ENCODE measurements at regions not wholly inside any gene's neighbourhood (a gene's known extent, or its start where the extent isn't known, plus 50 kb on each side); places are given as distances from the start of the nearest gene placed in this dataset.
"Not testable (repeated sequence)": the region's sequence is repeated elsewhere in the genome, so short reads cannot be mapped to it uniquely, and the experiment has no call there.

DNA sequence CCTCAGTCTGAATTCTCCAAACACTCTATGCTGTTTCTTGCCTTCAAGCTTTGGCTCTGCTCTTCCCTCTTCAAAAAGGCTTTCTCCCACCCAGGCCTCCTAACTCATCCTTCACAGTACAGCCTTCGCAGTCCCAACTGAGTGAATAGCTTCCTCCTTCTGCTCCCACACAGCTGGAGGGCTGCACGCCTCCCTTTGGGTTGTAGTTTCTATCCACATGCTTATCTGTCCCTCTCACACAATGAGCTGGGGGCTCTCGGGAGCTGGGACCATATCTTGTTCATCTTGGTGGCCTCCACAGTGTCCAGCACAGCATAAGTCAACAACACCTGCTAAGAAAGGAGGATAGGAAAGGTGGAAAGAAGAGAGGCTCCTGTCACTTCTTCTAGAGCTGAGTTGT is 69.5 kb upstream of the XPA start:
- Mint-ChIP-seq H3K27me3 (peaks cover 45% of the 10 kb centered on the region), H3K36me3 (no peaks in the 10 kb centered on the region), H3K9me3 (no peaks in the 10 kb centered on the region), H3K27ac (no peak overlapping the region), H3K4me3 (no peak overlapping the region), H3K4me1 (no peaks in the 10 kb centered on the region)
- ATAC-seq: no peak

DNA sequence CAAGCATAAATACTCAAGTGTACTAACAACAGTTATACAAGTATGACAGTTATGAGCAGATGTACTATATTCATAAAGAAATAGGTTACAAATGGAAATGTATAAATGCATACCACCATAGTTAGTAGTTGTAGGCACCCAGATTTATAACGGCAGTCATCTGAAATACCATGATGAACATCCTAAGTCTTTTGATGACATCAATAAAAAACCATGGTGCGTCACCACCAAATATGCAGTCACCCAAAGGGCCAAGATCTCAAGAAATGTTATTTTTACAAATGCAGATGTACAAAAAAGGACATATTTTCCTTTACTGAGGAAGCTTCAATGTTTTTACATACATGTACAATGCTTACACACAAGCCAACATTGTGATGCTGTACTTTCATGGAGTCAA is 70.8 kb upstream of the XPA start:
- ATAC-seq: no peak
- Mint-ChIP-seq H3K9me3 (no peaks in the 10 kb centered on the region), H3K27me3 (peaks cover 45% of the 10 kb centered on the region)

DNA sequence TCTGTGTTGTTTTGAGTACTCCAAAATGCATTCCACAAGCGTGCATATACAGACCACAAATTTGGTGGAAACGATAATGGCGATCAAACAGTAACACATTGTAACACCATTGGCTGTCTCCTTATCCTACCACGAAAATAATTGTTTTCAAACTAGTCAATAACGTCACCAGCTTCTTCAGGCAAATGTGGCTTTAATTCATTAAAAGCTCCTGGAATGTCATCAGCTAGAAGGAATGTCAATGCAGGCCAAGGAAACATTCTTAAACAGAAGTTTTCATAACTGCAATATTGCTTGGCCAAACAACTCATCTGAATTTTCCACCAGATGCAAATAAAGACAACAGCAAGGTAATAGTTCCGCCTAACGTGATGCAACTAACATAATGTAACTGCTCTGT is 71.6 kb upstream of the XPA start:
- no peak overlapping the region for H3K4me3 Mint-ChIP-seq
- no peaks in the 10 kb centered on the region for H3K36me3 Mint-ChIP-seq
- H3K27me3 Mint-ChIP-seq: peaks cover 43% of the 10 kb centered on the region
- no peak overlapping the region for H3K27ac Mint-ChIP-seq
- ATAC-seq: no peak
- H3K9me3 Mint-ChIP-seq: no peaks in the 10 kb centered on the region
- H3K4me1 Mint-ChIP-seq: no peaks in the 10 kb centered on the region

More for the DNA sequence above, 70.8 kb upstream of the XPA start:
- Mint-ChIP-seq H3K4me3 (no peak overlapping the region), H3K27ac (no peak overlapping the region), H3K36me3 (no peaks in the 10 kb centered on the region), H3K4me1 (no peaks in the 10 kb centered on the region)

DNA sequence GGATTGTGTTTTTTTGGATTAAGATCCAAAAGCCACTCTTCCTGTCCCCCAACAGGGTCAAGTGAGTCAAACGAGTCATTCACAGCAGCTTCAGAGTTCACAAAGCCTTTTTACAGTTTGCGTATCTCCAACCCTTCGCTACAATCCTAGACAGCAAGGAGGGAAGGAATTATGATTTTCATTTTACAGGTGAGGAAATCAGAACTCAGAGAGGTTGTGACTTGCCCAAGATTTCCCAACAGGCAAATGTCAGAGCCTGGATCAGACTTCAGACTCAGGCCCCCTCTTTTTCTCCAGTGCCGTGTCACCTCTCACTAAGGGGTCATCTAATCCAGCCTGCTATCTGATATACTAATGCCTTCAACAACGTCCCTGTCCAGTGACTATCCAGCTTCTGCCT is 72.1 kb upstream of the XPA start:
- no peak overlapping the region for H3K4me3 Mint-ChIP-seq
- peaks cover 43% of the 10 kb centered on the region for H3K27me3 Mint-ChIP-seq
- no peaks in the 10 kb centered on the region for H3K4me1 Mint-ChIP-seq
- no peaks in the 10 kb centered on the region for H3K9me3 Mint-ChIP-seq
- ATAC-seq: no peak
- no peaks in the 10 kb centered on the region for H3K36me3 Mint-ChIP-seq
- no peak overlapping the region for H3K27ac Mint-ChIP-seq

DNA sequence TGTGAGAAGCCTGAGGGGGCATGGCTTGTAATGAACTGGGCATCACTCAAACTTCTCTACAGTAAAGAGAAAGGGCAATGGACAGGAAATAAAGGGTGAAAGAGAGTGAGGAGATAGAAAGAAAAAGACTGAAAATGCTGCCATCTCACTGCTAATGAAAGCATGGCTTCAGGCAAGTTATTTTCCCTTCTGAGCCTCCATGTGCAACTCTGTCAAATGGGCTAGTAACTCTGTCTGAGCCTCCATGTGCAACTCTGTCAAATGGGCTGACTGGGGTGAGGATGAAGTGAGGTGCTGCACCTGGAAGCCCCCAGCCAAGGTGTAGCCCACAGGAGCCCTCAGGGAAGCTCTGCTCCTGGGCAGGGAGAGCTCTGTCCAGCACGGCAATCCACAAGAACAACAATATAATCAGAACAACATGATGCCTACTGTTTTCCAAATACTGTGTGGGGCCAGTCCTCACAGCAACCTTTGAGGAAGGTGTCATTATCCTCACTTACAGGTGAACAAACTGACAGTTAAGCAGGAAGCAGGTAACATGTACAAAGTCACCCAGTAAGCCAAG is 73.8 kb upstream of the XPA start:
- Mint-ChIP-seq H3K4me1 (no peaks in the 10 kb centered on the region), H3K27ac (no peak overlapping the region), H3K4me3 (no peak overlapping the region), H3K9me3 (peaks cover under 1% of the 10 kb centered on the region), H3K27me3 (peaks cover 57% of the 10 kb centered on the region), H3K36me3 (no peaks in the 10 kb centered on the region)
- ATAC-seq: no peak

DNA sequence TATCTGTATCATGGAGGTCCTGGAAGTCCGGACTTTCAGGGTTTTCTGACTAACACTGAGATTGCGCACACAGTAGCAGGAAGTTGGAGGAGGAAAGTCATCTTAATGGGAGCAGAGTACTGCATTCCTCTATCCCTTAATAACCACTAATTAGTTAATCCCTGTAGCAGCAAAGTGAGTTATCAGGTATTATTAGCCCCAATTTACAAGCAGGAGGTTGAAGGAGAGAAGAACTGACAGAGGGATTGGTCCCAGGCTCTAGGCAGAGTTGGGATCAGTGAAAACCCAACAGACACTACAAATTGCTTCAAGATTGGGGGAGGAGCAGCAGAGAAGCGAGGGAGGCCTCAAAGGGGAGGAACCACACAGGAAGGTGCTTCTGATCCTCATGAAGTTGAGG is 74.5 kb upstream of the XPA start:
- Mint-ChIP-seq H3K27me3 (peaks cover 62% of the 10 kb centered on the region), H3K9me3 (peaks cover 3% of the 10 kb centered on the region), H3K4me1 (no peaks in the 10 kb centered on the region), H3K36me3 (no peaks in the 10 kb centered on the region), H3K4me3 (no peak overlapping the region), H3K27ac (no peak overlapping the region)
- ATAC-seq: no peak

DNA sequence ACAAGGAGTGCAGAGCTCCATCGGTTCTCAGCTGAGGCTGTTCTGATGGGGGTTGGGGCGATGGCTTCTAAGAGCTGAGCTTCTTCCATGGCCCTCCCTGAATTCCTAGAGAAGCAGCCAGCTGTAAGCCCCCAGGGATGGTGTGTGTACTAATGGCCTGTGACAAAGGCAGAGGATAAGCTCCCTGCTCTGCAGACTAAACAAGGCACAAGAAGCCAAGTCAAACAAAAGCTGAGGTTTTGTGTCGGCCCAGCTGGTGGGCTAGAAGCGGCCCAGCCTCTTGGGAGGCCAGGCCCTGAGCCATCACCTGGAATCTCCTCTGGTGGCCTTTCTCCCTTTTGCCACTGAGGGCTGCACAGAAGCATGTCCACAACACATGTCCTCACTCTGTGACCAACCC is 75.0 kb upstream of the XPA start:
- Mint-ChIP-seq H3K36me3 (no peaks in the 10 kb centered on the region), H3K9me3 (peaks cover 3% of the 10 kb centered on the region), H3K4me1 (no peaks in the 10 kb centered on the region), H3K27ac (no peak overlapping the region), H3K27me3 (peaks cover 62% of the 10 kb centered on the region), H3K4me3 (no peak overlapping the region)
- ATAC-seq: no peak

DNA sequence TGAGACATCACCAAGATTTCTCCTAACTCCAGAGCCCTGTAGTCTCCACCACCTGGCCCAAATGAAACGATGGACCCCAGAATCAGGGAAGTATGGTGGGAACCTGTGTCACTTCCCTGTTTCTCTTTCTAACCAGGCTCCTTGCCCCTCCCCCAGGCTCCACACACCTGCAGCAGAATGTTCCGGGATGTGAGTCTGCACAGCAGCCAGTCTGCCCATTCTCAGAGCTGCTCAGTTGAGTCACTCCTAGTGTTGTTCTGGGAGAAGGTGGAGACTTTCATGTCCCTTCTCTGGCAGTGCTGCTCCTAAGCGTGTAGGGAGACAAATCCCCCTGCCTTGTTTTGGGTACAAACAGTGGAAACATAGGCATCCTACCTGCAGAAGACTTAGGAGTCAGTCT is 76.0 kb upstream of the XPA start:
- H3K27me3 Mint-ChIP-seq: peaks cover 62% of the 10 kb centered on the region
- H3K4me3 Mint-ChIP-seq: no peak overlapping the region
- H3K9me3 Mint-ChIP-seq: peaks cover 12% of the 10 kb centered on the region
- no peaks in the 10 kb centered on the region for H3K36me3 Mint-ChIP-seq
- H3K27ac Mint-ChIP-seq: no peak overlapping the region
- no peak for ATAC-seq
- H3K4me1 Mint-ChIP-seq: no peaks in the 10 kb centered on the region

DNA sequence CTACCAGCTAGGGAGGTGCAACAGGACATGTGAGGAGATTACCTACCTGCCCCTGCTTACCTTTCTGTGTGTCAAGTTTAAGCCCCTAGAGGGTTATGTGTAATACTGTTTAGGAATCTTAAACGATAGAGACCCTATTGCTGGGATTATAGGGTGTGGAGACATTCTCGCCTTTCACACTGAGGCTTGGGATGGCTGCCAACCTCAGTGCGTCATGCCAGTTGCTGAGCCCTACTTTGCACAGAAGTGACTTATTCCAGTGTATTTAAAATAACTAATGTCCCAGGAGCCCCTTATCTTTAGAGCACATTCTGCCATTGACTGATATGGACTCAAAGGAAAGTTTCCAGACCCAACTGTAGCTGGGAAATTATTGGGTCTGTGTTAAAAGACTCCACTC is 76.6 kb upstream of the XPA start:
- ATAC-seq: no peak
- Mint-ChIP-seq H3K9me3 (peaks cover 15% of the 10 kb centered on the region), H3K27ac (no peak overlapping the region), H3K4me1 (no peaks in the 10 kb centered on the region), H3K27me3 (peaks cover 64% of the 10 kb centered on the region), H3K4me3 (no peak overlapping the region), H3K36me3 (no peaks in the 10 kb centered on the region)

DNA sequence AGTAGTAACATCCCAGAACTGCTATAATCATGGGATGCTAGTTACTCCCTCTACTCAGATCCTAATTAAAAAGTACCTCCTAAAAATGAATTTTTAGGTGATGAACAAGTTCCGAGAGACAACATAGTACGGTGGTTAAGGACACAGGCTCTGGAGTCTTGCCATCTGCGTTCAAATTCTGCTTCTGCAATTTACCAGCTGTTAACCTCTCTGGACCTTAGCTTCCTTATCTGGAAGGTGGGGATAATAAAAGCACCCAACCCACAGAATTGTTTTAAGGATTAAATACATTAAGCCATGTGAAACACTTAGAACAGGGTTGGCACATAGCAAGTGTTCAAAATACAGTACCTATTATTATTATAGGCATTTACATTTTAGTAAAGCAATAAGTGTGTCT is 77.5 kb upstream of the XPA start:
- peaks cover 2% of the 10 kb centered on the region for H3K36me3 Mint-ChIP-seq
- no peaks in the 10 kb centered on the region for H3K4me1 Mint-ChIP-seq
- ATAC-seq: no peak
- H3K27ac Mint-ChIP-seq: no peak overlapping the region
- H3K4me3 Mint-ChIP-seq: no peak overlapping the region
- peaks cover 67% of the 10 kb centered on the region for H3K27me3 Mint-ChIP-seq
- peaks cover 19% of the 10 kb centered on the region for H3K9me3 Mint-ChIP-seq

DNA sequence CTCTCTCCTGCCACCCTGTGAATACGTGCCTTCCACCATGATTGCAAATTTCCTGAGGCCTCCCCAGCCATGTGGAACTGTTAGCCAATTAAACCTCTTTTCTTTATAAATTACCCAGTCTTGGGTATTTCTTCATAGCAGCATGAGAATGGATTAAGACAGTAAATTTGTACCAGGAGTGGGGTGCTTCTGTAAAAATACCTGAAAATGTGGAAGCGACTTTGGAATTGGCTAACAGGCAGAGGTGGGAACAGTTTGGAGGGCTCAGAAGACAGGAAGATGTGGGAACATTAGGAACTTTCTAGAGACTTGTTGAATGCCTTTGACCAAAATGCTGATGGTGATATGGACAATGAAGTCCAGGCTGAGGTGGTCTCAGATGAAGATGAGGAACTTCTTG is 74.3 kb upstream of the FOXE1 start:
- not testable (repeated sequence) for H3K27ac Mint-ChIP-seq, H3K4me1 Mint-ChIP-seq, H3K4me3 Mint-ChIP-seq, H3K36me3 Mint-ChIP-seq, ATAC-seq
- Mint-ChIP-seq H3K9me3 (peaks cover 23% of the 10 kb centered on the region), H3K27me3 (peaks cover 41% of the 10 kb centered on the region)

DNA sequence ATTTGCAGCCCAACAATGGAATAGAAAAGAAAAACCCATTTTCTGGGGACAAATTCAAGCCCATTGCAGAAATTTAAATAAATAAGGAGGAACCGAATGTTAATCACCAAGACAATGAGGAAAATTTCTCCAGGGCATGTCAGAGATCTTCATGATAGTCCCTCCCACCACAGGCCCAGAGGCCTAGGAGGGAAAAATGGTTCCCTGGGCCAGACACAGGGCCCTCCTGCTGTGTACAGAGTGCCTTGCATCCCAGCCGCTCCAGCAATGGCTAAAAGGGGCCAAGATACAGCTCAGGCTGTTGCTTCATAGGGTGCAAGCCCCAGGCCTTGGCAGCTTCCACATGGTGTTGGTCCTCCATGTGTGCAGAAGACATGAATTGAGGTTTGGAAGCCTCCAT is 73.4 kb upstream of the FOXE1 start:
- Mint-ChIP-seq H3K27ac (no peak overlapping the region), H3K4me1 (no peaks in the 10 kb centered on the region), H3K9me3 (peaks cover 23% of the 10 kb centered on the region), H3K36me3 (peaks cover 7% of the 10 kb centered on the region), H3K27me3 (peaks cover 41% of the 10 kb centered on the region), H3K4me3 (no peak overlapping the region)
- ATAC-seq: no peak

DNA sequence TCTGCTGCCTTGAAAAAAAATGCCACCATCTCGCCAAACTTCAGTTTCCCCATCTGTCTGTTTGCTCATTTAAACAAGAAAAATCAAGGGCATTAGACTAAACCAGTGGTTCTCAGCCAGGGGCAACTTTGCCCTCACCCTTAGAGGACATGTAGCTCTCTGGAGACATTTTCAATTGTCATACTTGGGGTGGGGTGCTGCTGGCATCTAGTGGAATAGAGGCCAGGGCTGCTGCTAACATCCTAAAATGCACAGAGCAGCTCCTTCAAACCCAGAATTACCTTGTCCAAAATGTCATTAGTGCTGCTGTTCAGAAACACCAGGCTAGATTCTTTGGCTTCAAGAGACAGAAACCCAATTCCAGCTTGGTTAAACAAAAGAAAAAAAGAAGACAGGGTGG is 71.1 kb upstream of the FOXE1 start:
- peaks cover 7% of the 10 kb centered on the region for H3K36me3 Mint-ChIP-seq
- H3K4me1 Mint-ChIP-seq: no peaks in the 10 kb centered on the region
- no peak overlapping the region for H3K27ac Mint-ChIP-seq
- ATAC-seq: no peak
- no peak overlapping the region for H3K4me3 Mint-ChIP-seq
- peaks cover 20% of the 10 kb centered on the region for H3K9me3 Mint-ChIP-seq
- peaks cover 22% of the 10 kb centered on the region for H3K27me3 Mint-ChIP-seq

DNA sequence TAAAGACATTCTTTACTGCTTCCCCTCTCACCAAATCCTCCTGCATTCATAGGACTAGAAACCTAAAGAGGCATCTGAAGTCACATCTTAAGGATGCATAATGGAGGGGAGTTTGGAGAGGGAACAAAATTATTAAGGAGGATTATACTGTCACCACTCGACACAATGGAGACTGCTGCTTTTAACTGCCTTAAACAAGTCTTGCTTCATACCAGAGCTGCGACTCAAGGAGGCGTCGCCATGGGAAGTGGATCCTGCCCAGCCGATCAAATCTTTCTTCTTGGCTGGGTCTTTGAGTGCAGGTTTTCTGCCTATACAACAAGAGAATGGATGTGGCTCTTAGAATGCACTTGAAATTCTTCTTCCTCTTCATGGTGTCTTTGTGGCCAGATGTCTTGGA is 66.7 kb upstream of the FOXE1 start:
- peaks cover 8% of the 10 kb centered on the region for H3K27me3 Mint-ChIP-seq
- no peaks in the 10 kb centered on the region for H3K9me3 Mint-ChIP-seq
- H3K36me3 Mint-ChIP-seq: no peaks in the 10 kb centered on the region
- H3K4me3 Mint-ChIP-seq: no peak overlapping the region
- H3K27ac Mint-ChIP-seq: no peak overlapping the region
- no peaks in the 10 kb centered on the region for H3K4me1 Mint-ChIP-seq
- no peak for ATAC-seq

DNA sequence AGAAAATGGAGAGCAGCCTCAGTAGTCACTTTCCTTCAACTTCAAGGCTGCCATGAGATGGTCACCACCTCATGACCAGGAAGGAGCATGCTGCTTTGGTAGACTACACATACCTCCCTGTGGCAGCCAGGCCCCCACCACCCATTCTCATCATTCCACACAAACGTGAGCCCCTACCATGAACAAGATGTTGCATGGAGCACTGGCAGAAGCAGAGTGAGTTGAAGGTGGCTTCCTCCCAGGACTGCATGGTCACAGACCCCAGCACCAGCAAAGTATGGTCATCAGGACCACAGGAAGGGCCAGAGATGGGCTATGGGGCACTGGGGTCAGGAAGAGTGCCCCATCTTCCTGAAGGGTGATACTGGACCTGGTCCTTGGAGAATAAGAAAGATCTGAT is 65.5 kb upstream of the FOXE1 start:
- Mint-ChIP-seq H3K27me3 (peaks cover 8% of the 10 kb centered on the region), H3K9me3 (no peaks in the 10 kb centered on the region), H3K4me3 (no peak overlapping the region), H3K27ac (no peak overlapping the region), H3K4me1 (no peaks in the 10 kb centered on the region), H3K36me3 (no peaks in the 10 kb centered on the region)
- no peak for ATAC-seq

DNA sequence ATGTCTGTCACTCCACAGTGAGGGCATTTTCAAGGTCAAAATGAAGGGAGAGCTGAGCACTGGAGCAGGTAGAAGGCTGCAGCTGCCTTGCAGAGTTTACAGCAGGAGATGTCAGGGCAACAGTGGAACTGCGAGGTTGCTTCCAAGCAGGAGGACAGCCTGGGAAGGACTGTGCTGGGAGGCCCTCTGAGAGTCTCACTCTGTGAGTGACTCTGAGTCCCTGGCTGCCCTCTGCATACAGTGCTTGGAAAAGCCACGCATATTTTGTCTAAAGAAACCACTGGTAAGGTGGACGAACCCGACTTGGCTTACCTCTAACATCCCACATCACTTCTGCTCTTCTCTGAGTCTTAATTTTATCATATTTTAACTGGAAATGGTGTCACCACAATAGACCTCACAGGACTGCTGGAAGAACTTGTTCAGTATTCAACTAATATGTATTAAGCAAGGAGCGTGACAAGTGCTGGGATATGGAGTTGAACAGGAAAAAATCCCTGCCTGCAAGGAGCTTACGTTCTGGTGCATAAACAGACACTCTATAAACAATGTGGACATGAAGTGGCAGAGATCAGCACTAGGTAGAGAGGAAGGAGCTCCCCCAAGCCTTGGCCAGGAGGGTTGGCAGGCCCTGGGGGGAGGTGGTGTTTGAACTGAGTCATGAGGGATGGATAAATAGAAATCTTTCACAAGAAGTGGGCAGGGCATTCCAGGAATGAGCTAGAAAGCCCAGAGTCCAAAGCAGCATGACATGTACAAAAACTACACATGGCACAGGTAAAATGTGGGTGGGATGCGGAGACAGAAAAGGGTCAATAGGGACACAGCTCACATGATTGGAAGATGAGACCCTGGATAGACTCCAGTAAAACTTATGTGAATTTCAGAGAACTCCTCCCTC is 64.0 kb upstream of the FOXE1 start:
- no peak for ATAC-seq
- H3K36me3 Mint-ChIP-seq: no peaks in the 10 kb centered on the region
- no peaks in the 10 kb centered on the region for H3K4me1 Mint-ChIP-seq
- H3K4me3 Mint-ChIP-seq: no peak overlapping the region
- peaks cover 8% of the 10 kb centered on the region for H3K27me3 Mint-ChIP-seq
- no peak overlapping the region for H3K27ac Mint-ChIP-seq
- H3K9me3 Mint-ChIP-seq: no peaks in the 10 kb centered on the region
